GM12873 (cell line): ENCODE measurements at regions not wholly inside any gene's neighbourhood (a gene's known extent, or its start where the extent isn't known, plus 50 kb on each side); places are given as distances from the start of the nearest gene placed in this dataset.

Source experiments
- CTCF ChIP-seq: IDR thresholded peaks from 2 replicates; pipeline ENCODE4 v1.5.1; 2012; ENCODE audit warnings: low read depth, mild to moderate bottlenecking, moderate library complexity, low read length, control low read depth; ENCODE audit not compliant: insufficient read depth; ENCODE audit errors: missing control alignments

DNA sequence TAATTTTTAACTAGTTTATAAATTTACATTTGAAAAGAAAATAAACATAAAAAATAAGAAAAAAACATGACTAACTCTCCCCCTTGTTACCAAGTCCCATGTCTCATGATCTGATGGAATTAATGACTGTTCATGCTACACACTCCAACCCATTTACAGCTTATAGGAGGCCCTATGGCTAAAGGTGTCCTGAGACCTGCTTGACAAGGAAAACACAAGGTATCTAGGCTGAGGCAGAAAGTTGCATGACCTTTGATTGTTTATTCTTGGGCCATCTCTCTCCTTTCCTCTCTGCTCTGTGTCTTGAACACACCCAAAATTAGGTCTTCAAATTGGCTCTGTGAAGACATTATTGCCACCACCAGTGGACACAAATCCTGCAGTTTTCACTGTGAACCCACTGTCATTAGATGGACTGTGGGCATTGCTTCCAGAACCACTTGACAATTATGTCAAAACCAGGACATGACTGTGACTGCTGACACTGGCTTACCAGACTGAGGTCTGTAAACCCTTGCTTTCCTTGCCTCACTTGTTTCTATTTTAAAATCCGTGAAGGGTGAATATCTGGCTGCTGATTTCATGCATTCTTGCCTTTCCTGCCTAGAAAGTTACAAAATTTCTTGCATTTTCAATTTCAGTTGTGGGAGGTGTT lies 386.5 kb upstream of the SPRY2 start:
- no peak for TF ChIP-seq CTCF

GRCh38 chr13:80726868-80727267 lies 385.9 kb upstream of the SPRY2 start:
- no peak for TF ChIP-seq CTCF

DNA sequence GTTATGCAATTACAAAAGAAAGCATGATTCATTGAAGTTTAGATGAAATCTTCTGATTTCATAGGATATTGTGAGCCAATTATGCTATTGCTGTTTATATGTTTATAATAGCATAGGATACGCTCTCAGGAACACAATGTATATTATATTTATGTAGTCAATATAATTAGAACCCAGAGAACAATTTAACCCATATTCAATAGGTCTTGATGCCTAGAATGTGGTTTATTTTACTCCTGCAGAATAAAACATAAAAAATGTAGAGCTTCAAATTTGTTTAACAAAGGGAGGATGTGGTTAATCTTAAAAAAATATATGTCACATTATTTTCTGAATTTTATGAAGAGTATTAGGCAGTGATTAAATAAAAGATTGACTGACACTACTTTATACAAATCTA lies 380.8 kb upstream of the SPRY2 start:
- TF ChIP-seq CTCF: no peak

- no peak for TF ChIP-seq CTCF
Observed at GRCh38 chr13:80718970-80719369, 378.0 kb upstream of the SPRY2 start.

DNA sequence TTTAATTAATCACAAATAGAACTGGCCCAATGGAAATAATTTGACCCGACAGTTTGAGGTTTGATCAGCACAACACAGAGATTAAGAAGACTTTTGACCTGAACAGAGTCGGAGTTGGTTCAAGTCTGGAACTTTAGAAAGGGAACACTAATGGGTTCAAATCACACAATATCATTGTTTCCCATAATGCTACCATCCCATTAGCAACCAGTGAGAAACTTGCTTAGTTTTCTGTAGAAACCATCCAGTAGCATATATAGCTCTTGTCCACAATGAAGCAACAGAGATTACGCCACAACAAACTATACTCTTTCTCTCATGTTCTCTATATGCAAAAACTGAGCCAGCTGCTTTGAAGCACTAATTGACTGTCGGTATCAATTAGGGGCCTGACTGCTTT lies 376.9 kb upstream of the SPRY2 start:
- no peak for TF ChIP-seq CTCF

- no peak for TF ChIP-seq CTCF
Observed at GRCh38 chr13:80716610-80717081, 375.7 kb upstream of the SPRY2 start.

DNA sequence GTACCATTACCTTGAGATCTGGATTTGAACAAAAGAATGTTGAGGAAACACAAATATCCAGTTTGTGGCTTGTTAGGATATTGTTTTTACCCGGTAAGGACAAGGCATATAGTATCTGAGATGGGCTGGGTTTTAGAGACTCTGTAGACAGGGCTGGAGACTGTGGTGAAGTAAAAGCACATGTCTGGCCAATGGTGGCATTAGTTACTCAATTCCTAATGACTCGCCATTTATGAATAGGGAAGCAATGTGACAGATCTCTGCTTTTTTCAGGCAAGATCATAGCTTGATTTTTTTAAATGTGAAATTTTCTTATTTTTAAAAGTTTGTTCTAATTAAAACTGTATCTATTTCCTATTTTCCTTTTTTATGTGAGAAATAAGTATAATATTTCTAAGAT lies 371.1 kb upstream of the SPRY2 start:
- no peak for TF ChIP-seq CTCF
